B cell (primary cell): ENCODE measurements at regions not wholly inside any gene's neighbourhood (a gene's known extent, or its start where the extent isn't known, plus 50 kb on each side); places are given as distances from the start of the nearest gene placed in this dataset.

ENCODE experiments used
- ATAC-seq: fragments of 200-7000 bp; cut with Tn5 transposase; one replicate; pipeline ENCODE4 v1.10.0; 2021; ENCODE audit warnings: low read depth, mild to moderate bottlenecking, moderate number of reproducible peaks, moderate library complexity
- CTCF ChIA-PET: fragments of 350-600 bp; sonication (Branson Sonifier 250); formaldehyde crosslinking; loops from one replicate; lab custom pipeline; 2021; ENCODE audit warnings: antibody characterized with exemption, inconsistent platforms; lab: Charles Lee
- POLR2A ChIA-PET: fragments of 350-600 bp; sonication (Branson Sonifier 250); formaldehyde crosslinking; loops from one replicate; lab custom pipeline; 2021; ENCODE audit warnings: antibody characterized with exemption; lab: Charles Lee
- DNase-seq: peaks from one replicate; pipeline ENCODE4 v3.0.0; 2013
- H2AFZ ChIP-seq: 2 replicates; pipeline ENCODE4 v1.6.1; 2012; ENCODE audit warnings: mild to moderate bottlenecking, low read depth, low read length; ENCODE audit not compliant: insufficient read depth, poor library complexity, severe bottlenecking
- H3K27ac ChIP-seq, 2 donors: 1 replicate in 1 of 2; 2 replicates in 1 of 2; pipeline ENCODE4 v1.5.1; 2012 to 2013; ENCODE audit warnings: low read length in 2 of 2, mild to moderate bottlenecking in 2 of 2, moderate library complexity in 1 of 2
- H3K27me3 ChIP-seq, 4 experiments: fragments of 200-600 bp in 1 of 4; sonication (generic) in 1 of 4; replicated peaks in 1 of 4; 1 replicate in 2 of 4; 2 replicates in 2 of 4; pipeline versions ENCODE4 v1.6.1 to v1.7.0; 2013 to 2016; ENCODE audit warnings: low read length in 3 of 4, mild to moderate bottlenecking in 2 of 4, mixed read lengths in 1 of 4, moderate library complexity in 1 of 4; ENCODE audit not compliant: insufficient read depth in 4 of 4, control insufficient read depth in 3 of 4; ENCODE audit errors: control extremely low read depth in 1 of 4
- H3K36me3 ChIP-seq, 2 experiments: replicated peaks in 1 of 2; 1 replicate in 1 of 2; 2 replicates in 1 of 2; pipeline versions ENCODE4 v1.6.1 to v1.7.1; 2013; ENCODE audit warnings: low read length in 1 of 2; ENCODE audit not compliant: insufficient read depth in 2 of 2, control insufficient read depth in 1 of 2; ENCODE audit errors: control extremely low read depth in 1 of 2, extremely low read depth in 1 of 2
- H3K4me1 ChIP-seq, 2 donors: fragments of 200-600 bp in 1 of 2; sonication (generic) in 1 of 2; 1 replicate in 1 of 2; 2 replicates in 1 of 2; pipeline versions ENCODE4 v1.5.1 to v1.6.1; 2013 to 2017; ENCODE audit warnings: low read length in 2 of 2; ENCODE audit not compliant: control insufficient read depth in 2 of 2, insufficient read depth in 2 of 2
- H3K4me2 ChIP-seq: replicated peaks from 2 replicates; pipeline ENCODE3; 2012; ENCODE audit warnings: mild to moderate bottlenecking, low read depth, low read length; ENCODE audit not compliant: poor library complexity, severe bottlenecking
- H3K4me3 ChIP-seq, 5 experiments: fragments of 200-600 bp in 1 of 5; sonication (generic) in 1 of 5; 1 replicate in 3 of 5; 2 replicates in 2 of 5; pipeline versions ENCODE4 v1.5.1 to v1.7.0; 2011 to 2016; ENCODE audit warnings: low read length in 4 of 5, mild to moderate bottlenecking in 4 of 5, low read depth in 2 of 5, control low read depth in 1 of 5, moderate library complexity in 1 of 5; ENCODE audit not compliant: insufficient read depth in 1 of 5; ENCODE audit errors: control extremely low read depth in 1 of 5, extremely low read depth in 1 of 5
- H3K79me2 ChIP-seq: fragments of 200-600 bp; sonication (generic); one replicate; pipeline ENCODE4 v1.6.0; 2016; ENCODE audit warnings: low read length; ENCODE audit not compliant: control insufficient read depth, insufficient read depth
- H3K9ac ChIP-seq: fragments of 200-600 bp; sonication (generic); 2 replicates; pipeline ENCODE4 v1.6.1; 2017; ENCODE audit warnings: mild to moderate bottlenecking, low read length, moderate library complexity
- H3K9me3 ChIP-seq, 3 donors: one replicate each; pipeline versions ENCODE4 v1.6.1 to v1.7.1; 2013; ENCODE audit warnings: low read length in 2 of 3; ENCODE audit not compliant: control insufficient read depth in 2 of 3, insufficient read depth in 1 of 3; ENCODE audit errors: control extremely low read depth in 1 of 3
- H4K20me1 ChIP-seq: 2 replicates; pipeline ENCODE4 v1.6.0; 2012; ENCODE audit warnings: mild to moderate bottlenecking, low read length; ENCODE audit not compliant: insufficient read depth, control insufficient read depth, poor library complexity, severe bottlenecking
- H3K27ac Mint-ChIP-seq: one replicate; pipeline ENCODE4 v1.8.0; 2021; ENCODE audit warnings: mixed read lengths
- H3K27me3 Mint-ChIP-seq: one replicate; pipeline ENCODE4 v1.8.0; 2021; ENCODE audit warnings: mixed read lengths
- H3K4me1 Mint-ChIP-seq: one replicate; pipeline ENCODE4 v1.8.0; 2021; ENCODE audit warnings: mixed read lengths
- H3K4me3 Mint-ChIP-seq: one replicate; pipeline ENCODE4 v1.8.0; 2021; ENCODE audit warnings: mixed read lengths
- H3K9me3 Mint-ChIP-seq: one replicate; pipeline ENCODE4 v1.8.0; 2022; ENCODE audit warnings: mixed read lengths; ENCODE audit not compliant: insufficient read depth
- CTCF ChIP-seq: fragments of 200-600 bp; IDR thresholded peaks from one replicate; pipeline ENCODE4 v1.8.0; 2022; ENCODE audit warnings: antibody characterized with exemption, mild to moderate bottlenecking
- EZH2 ChIP-seq: IDR thresholded peaks from 2 replicates; pipeline ENCODE4 v1.6.1; 2012; ENCODE audit warnings: borderline replicate concordance, low read depth, mild to moderate bottlenecking, moderate library complexity, low read length; ENCODE audit not compliant: insufficient read depth, poor library complexity, severe bottlenecking
- WGBS: methylation state at CpG from one replicate; pipeline ENCODE4 v1.1.5; 2013; ENCODE audit warnings: missing lambda C conversion rate; ENCODE audit not compliant: insufficient coverage; 5-methylcytosine and 5-hydroxymethylcytosine counted together
- intact Hi-C: fragments of 100-400 bp; cut with micrococcal nuclease; formaldehyde crosslinking; loops from one replicate; pipeline ENCODE4 v1.10.0; 2022

DNA sequence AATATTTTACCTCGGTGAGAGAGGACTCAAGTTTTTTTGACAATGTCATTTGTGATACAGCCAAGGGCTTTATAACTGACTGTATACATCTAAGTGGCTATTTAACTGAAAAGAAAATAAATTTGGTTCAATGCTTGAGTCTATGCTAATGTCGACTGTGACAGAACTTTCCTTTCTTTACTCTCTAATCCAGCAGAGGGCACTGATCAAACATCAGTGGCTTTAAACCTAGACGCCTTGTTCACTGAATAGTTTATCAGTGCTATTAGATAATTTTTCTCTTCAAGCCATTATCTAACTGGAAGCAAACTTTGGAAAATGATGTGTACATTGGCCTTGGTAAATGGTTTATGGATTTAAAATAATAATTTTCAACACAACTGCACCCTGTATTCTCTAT, 285.1 kb downstream of the CHL1 start:
- H3K4me1 ChIP-seq: no peaks in the 10 kb centered on the region
- WGBS: no CpG with 5 or more reads among the region's 3 CpGs
- ATAC-seq (no peak), DNase-seq (no peak)
- intact Hi-C loops: no loop called here
- no peaks in the 10 kb centered on the region for H3K4me1 Mint-ChIP-seq
- H3K9ac ChIP-seq: no peak overlapping the region
- H3K4me3 Mint-ChIP-seq: no peak overlapping the region
- no peaks in the 10 kb centered on the region for H3K79me2 ChIP-seq
- H3K4me2 ChIP-seq: no peak overlapping the region
- H3K4me3 ChIP-seq: no peak overlapping the region
- H3K27ac ChIP-seq: no peak overlapping the region
- no peaks in the 10 kb centered on the region for H3K36me3 ChIP-seq
- ChIA-PET CTCF (no interaction called here), POLR2A (no interaction called here)
- H3K9me3 ChIP-seq: peaks cover 0 to 3% (median 0%) of the 10 kb centered on the region in 3 donors
- no peaks in the 10 kb centered on the region for H3K27me3 Mint-ChIP-seq
- H3K27me3 ChIP-seq: no peaks in the 10 kb centered on the region
- H4K20me1 ChIP-seq: no peaks in the 10 kb centered on the region
- no peak overlapping the region for H2AFZ ChIP-seq
- peaks cover 3% of the 10 kb centered on the region for H3K9me3 Mint-ChIP-seq
- TF ChIP-seq CTCF (no peak), EZH2 (no peak)
- H3K27ac Mint-ChIP-seq: no peak overlapping the region

DNA sequence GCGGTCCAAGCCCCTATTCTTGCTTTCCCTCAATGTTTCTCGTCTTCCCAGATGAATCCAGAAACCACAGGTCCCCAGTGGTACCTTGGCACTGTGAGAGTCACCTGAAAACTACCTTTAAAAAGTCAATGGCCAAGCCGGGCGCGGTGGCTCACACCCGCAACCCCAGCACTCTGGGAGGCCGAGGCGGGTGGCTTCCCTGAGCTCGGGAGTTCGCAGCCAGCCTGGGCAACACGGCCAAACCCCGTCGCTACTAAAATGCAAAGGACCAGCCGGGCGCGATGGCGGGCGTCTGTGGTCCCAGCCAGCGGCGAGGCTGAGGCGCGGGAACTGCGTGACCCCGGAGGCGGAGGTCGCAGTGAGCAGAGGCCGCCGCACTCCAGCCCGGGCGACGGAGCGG, 285.9 kb downstream of the CHL1 start:
- Mint-ChIP-seq H3K27ac (no peak overlapping the region), H3K4me3 (no peak overlapping the region), H3K27me3 (no peaks in the 10 kb centered on the region), H3K4me1 (no peaks in the 10 kb centered on the region), H3K9me3 (peaks cover 3% of the 10 kb centered on the region)
- intact Hi-C loops: no loop called here
- Histone ChIP-seq H3K27me3 (no peaks in the 10 kb centered on the region), H3K79me2 (no peaks in the 10 kb centered on the region), H3K36me3 (no peaks in the 10 kb centered on the region), H3K4me2 (no peak overlapping the region), H3K4me1 (no peaks in the 10 kb centered on the region), H3K27ac (no peak overlapping the region), H3K4me3 (no peak overlapping the region), H4K20me1 (no peaks in the 10 kb centered on the region), H3K9me3 (peaks cover 0 to 3% (median 0%) of the 10 kb centered on the region in 3 donors), H2AFZ (no peak overlapping the region), H3K9ac (no peak overlapping the region)
- DNase-seq (no peak), ATAC-seq (no peak)
- TF ChIP-seq CTCF (no peak), EZH2 (no peak)
- WGBS: 89% methylated on average over 13 of the region's 32 CpGs
- CTCF ChIA-PET: no interaction called here
- POLR2A ChIA-PET: no interaction called here
